ENCODE measurements at regions not wholly inside any gene's neighbourhood (a gene's known extent, or its start where the extent isn't known, plus 50 kb on each side); places are given as distances from the start of the nearest gene placed in this dataset.

DNA sequence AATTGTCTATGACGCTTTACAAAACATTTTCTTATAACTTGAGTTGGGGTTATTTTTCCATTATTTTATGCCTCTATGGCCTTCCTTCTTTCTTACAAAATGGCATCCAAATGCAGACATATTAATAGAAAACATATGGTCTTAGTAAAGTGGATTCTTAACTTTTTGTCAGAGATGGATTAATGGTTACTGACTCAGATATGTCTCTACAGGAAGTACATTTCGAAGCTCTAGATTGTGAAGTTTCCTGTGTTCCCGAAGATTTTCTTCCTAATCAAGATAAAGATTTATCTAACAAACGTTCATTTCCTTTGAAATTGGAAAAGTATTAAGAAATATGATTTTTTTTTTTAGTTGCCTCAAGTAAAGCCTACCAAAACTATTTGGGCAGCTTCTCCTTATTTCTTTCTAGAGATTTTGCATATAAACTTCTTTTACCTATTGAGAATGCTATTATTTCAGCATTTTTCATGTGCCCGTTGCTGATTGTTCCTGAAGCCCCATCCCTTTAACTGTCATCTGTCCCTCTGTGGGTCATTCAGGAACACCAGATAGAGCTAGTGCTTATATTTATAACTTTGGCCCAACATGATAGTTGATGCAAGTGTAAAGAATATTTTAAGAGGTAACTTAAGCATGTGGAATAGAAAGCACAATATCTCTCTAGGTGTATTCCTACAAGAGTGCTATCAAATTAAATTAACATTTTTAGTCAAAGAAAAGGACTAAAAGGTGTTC is 498.0 kb downstream of the CCDC85A start:
- ATAC-seq (no peak), DNase-seq (no peak)
- Histone ChIP-seq H3K27me3 (no peaks in the 10 kb centered on the region), H3K9me3 (no peaks in the 10 kb centered on the region), H3K4me1 (no peaks in the 10 kb centered on the region), H3K27ac (no peak overlapping the region), H3K36me3 (no peaks in the 10 kb centered on the region), H3K4me3 (no peak overlapping the region)
- 44% methylated on average over 5 of the region's 5 CpGs for WGBS (ENCODE audit: insufficient coverage, low coverage, low lambda C conversion rate, missing lambda C conversion rate)
- intact Hi-C loops (cut with DNase I), result no loop called here
- TF ChIP-seq, protein P1, sequence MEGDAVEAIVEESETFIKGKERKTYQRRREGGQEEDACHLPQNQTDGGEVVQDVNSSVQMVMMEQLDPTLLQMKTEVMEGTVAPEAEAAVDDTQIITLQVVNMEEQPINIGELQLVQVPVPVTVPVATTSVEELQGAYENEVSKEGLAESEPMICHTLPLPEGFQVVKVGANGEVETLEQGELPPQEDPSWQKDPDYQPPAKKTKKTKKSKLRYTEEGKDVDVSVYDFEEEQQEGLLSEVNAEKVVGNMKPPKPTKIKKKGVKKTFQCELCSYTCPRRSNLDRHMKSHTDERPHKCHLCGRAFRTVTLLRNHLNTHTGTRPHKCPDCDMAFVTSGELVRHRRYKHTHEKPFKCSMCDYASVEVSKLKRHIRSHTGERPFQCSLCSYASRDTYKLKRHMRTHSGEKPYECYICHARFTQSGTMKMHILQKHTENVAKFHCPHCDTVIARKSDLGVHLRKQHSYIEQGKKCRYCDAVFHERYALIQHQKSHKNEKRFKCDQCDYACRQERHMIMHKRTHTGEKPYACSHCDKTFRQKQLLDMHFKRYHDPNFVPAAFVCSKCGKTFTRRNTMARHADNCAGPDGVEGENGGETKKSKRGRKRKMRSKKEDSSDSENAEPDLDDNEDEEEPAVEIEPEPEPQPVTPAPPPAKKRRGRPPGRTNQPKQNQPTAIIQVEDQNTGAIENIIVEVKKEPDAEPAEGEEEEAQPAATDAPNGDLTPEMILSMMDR (IDR thresholded peaks at IDR 0.05), result no peak
- TF ChIP-seq POLR2A (IDR thresholded peaks at IDR 0.05), result no peak

DNA sequence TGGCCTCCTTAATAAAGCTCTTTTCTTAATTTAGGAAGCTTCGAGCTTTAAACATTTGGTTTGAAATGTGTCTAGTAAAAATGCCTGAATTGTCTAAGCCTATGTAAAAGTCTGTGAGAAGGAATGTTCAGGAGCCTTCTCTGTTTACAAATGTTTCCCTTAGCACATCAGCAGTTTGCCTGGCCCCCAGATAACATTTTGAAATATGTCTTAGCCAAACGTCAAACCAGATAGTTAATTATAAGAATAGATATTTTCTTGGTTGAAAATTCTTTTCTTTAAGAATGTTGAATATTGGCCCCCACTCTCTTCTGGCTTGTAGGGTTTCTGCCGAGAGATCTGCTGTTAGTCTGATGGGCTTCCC is 498.6 kb downstream of the CCDC85A start:
- 52% methylated on average over 2 of the region's 3 CpGs for WGBS (ENCODE audit: insufficient coverage, low coverage, low lambda C conversion rate, missing lambda C conversion rate)
- H3K27me3 ChIP-seq, result no peaks in the 10 kb centered on the region
- intact Hi-C loops (cut with DNase I), result no loop called here
- H3K4me3 ChIP-seq, result no peak overlapping the region
- no peak overlapping the region for H3K27ac ChIP-seq
- no peaks in the 10 kb centered on the region for H3K36me3 ChIP-seq
- DNase-seq (no peak), ATAC-seq (no peak)
- H3K9me3 ChIP-seq, result no peaks in the 10 kb centered on the region
- TF ChIP-seq POLR2A (IDR thresholded peaks at IDR 0.05), result no peak
- TF ChIP-seq, protein P1 (IDR thresholded peaks at IDR 0.05), result no peak
- no peaks in the 10 kb centered on the region for H3K4me1 ChIP-seq

DNA sequence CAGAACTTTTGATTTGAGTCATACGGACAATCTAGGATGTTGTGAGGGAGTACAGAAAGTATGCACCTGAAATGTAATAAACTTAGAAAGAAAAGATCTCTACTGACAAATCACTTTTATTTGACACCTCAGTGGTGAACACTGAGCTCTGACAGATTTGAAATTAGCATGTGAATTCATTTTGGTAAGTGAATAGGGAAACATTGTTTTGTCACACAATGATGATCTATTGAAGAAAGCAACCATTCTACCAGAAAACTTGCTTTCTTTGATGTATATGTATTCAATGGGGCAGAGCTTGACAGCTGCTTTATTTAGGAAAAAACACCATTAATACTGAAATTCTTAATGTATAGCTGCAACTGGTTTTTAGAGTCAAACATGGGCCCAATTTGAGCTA is 500.5 kb downstream of the CCDC85A start:
- intact Hi-C loops (cut with DNase I), result no loop called here
- ATAC-seq (no peak), DNase-seq (no peak)
- Histone ChIP-seq H3K9me3 (no peaks in the 10 kb centered on the region), H3K27ac (no peak overlapping the region), H3K36me3 (no peaks in the 10 kb centered on the region), H3K4me3 (no peak overlapping the region), H3K27me3 (no peaks in the 10 kb centered on the region), H3K4me1 (no peaks in the 10 kb centered on the region)
- no peak for TF ChIP-seq POLR2A (IDR thresholded peaks at IDR 0.05)
- TF ChIP-seq, protein P1 (IDR thresholded peaks at IDR 0.05), result no peak
- 94% methylated on average over 1 of the region's 1 CpG for WGBS (ENCODE audit: insufficient coverage, low coverage, low lambda C conversion rate, missing lambda C conversion rate)

DNA sequence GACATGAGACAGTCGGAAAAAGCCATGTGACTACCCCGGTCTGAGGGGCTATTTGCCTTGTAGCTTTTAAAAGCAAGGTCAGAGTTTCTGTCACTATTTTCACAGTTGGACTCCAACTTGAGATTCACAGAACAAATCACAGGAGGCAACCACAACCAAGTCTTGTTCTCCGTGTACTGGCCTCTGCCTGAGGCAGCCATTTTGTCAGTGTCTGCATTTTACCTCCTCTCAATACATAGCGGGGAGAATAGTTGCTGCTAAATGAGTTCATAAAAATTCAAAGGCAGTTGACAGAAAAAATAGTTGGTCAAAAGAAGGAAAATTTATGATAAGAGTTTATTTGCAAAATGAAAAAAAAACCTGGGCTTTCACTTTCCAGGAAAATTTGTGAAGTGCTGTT is 501.4 kb downstream of the CCDC85A start:
- Histone ChIP-seq H3K4me3 (no peak overlapping the region), H3K27me3 (no peaks in the 10 kb centered on the region), H3K9me3 (no peaks in the 10 kb centered on the region), H3K27ac (no peak overlapping the region), H3K36me3 (no peaks in the 10 kb centered on the region), H3K4me1 (no peaks in the 10 kb centered on the region)
- no peak for ATAC-seq
- DNase-seq, result no peak
- intact Hi-C loops (cut with DNase I), result no loop called here
- TF ChIP-seq, protein P1 (IDR thresholded peaks at IDR 0.05), result no peak
- no peak for TF ChIP-seq POLR2A (IDR thresholded peaks at IDR 0.05)
- 79% methylated on average over 4 of the region's 4 CpGs for WGBS (ENCODE audit: insufficient coverage, low coverage, low lambda C conversion rate, missing lambda C conversion rate)
